ENCODE measurements at regions not wholly inside any gene's neighbourhood (a gene's known extent, or its start where the extent isn't known, plus 50 kb on each side); places are given as distances from the start of the nearest gene placed in this dataset.
"Not testable (repeated sequence)": the region's sequence is repeated elsewhere in the genome, so short reads cannot be mapped to it uniquely, and the experiment has no call there.

- TF ChIP-seq CTCF (conservative IDR thresholded peaks at IDR 0.05; ENCODE audit: low read depth, low read length), result no peak
- no peak for DNase-seq (ENCODE audit: low read depth)
Observed at GRCh38 chr3:170692720-170693119, 106.8 kb upstream of the SLC7A14 start.

GRCh38 chr3:170690661-170690981, 104.7 kb upstream of the SLC7A14 start:
- no peak for DNase-seq (ENCODE audit: low read depth)
- no peak overlapping the region for H3K4me3 ChIP-seq (ENCODE audit: low read depth, low read length)
- no peak for TF ChIP-seq CTCF (conservative IDR thresholded peaks at IDR 0.05; ENCODE audit: low read depth, low read length)

More at GRCh38 chr3:170692720-170693119, 106.8 kb upstream of the SLC7A14 start:
- no peak overlapping the region for H3K4me3 ChIP-seq (ENCODE audit: low read depth, low read length)

- TF ChIP-seq CTCF (conservative IDR thresholded peaks at IDR 0.05; ENCODE audit: low read depth, low read length), result peak; percentile 88
- DNase-seq (ENCODE audit: low read depth), result no peak
- H3K4me3 ChIP-seq (ENCODE audit: low read depth, low read length), result no peak overlapping the region
Observed at GRCh38 chr3:170689893-170690660, 104.2 kb upstream of the SLC7A14 start.

- DNase-seq (ENCODE audit: low read depth), result peak; percentile 70
- no peak for TF ChIP-seq CTCF (conservative IDR thresholded peaks at IDR 0.05; ENCODE audit: low read depth, low read length)
- no peak overlapping the region for H3K4me3 ChIP-seq (ENCODE audit: low read depth, low read length)
Observed at GRCh38 chr3:170689296-170689829, 103.5 kb upstream of the SLC7A14 start.

- DNase-seq (ENCODE audit: low read depth); H3K4me3 ChIP-seq (ENCODE audit: low read depth, low read length): not testable (repeated sequence)
Observed at GRCh38 chr3:170688222-170688621, 102.3 kb upstream of the SLC7A14 start.

GRCh38 chr3:170680593-170680992, 94.7 kb upstream of the SLC7A14 start:
- no peak for TF ChIP-seq CTCF (conservative IDR thresholded peaks at IDR 0.05; ENCODE audit: low read depth, low read length)
- DNase-seq (ENCODE audit: low read depth), result no peak
- no peak overlapping the region for H3K4me3 ChIP-seq (ENCODE audit: low read depth, low read length)

GRCh38 chr3:170679190-170679589, 93.3 kb upstream of the SLC7A14 start:
- no peak for TF ChIP-seq CTCF (conservative IDR thresholded peaks at IDR 0.05; ENCODE audit: low read depth, low read length)

More at GRCh38 chr3:170679190-170679589, 93.3 kb upstream of the SLC7A14 start:
- DNase-seq (ENCODE audit: low read depth), result no peak
- H3K4me3 ChIP-seq (ENCODE audit: low read depth, low read length), result no peak overlapping the region
